GM21423 (cell line): ENCODE measurements at regions not wholly inside any gene's neighbourhood (a gene's known extent, or its start where the extent isn't known, plus 50 kb on each side); places are given as distances from the start of the nearest gene placed in this dataset.

Source experiments
- ATAC-seq: cut with Tn5 transposase; IDR thresholded peaks from one replicate; pipeline ENCODE4 v1.9.1; 2021; ENCODE audit warnings: mild to moderate bottlenecking, moderate library complexity; ENCODE audit not compliant: unreplicated experiment

DNA sequence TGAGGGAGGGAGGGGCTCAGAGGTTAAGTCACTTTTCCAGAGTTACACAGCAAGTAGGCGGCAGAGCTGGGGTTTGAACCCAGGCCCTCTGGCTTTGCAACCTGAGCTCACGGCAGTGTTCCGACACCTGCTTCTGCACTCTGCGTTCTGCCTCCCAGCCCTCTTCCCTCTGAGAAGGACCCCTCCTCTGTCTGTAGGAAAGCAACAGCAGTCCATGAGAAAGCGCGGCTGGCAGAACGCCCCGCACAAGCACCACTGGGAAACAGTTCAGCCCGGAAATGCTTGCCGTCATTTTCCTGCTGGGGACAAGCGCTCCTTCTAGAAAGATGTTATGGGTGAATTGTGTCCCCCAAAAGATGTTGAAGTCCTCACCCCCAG lies 241.1 kb downstream of the NPHP4 start:
- ATAC-seq = no peak

- no peak for ATAC-seq
Observed at GRCh38 chr1:5750186-5751162, 241.8 kb downstream of the NPHP4 start.

- ATAC-seq = no peak
Observed at GRCh38 chr1:5748286-5749225, 243.7 kb downstream of the NPHP4 start.

- ATAC-seq = no peak
Observed at GRCh38 chr1:5747426-5748285, 244.6 kb downstream of the NPHP4 start.

DNA sequence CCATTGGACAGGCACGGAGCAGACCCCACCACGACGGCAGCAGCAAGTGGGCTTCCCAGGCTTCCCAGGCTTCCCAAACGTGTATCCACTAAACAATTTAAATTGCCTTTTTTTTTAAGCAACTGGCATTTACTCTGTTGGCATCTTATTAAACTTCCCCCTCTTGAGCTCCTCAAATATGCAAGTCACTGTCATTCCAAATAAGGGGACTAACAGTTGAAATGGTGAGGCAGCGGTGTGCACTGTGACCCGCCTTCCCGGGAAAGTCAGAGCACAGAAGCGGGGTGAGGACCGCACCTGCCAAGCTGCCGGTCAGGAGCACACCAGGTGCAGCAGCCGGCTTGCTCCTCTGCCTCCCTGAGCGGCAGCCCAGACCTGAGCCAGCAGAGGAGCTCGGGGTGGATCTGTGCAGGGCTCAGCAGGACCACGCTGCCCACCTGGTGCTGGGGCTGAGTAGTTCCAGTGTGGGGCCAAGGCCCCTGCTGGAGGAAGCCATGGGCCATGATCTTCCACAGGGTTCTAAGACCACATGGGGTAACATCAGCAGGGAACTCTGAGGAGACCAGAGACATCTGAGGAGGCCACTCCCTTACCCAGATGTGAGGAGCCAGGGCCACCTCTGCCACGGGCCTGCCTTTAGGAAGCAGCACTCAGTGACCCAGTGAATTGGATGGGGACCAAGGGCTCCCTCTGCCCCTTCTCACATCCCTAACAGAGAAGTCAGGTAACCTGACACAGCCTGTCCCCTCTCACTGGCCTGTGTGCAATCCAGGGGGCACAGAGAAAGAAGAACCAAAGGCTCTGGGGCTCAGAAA lies 245.4 kb downstream of the NPHP4 start:
- ATAC-seq = no peak

GRCh38 chr1:5745800-5746610 lies 246.2 kb downstream of the NPHP4 start:
- peak; percentile 81 for ATAC-seq

GRCh38 chr1:5744911-5745799 lies 247.1 kb downstream of the NPHP4 start:
- ATAC-seq = no peak

DNA sequence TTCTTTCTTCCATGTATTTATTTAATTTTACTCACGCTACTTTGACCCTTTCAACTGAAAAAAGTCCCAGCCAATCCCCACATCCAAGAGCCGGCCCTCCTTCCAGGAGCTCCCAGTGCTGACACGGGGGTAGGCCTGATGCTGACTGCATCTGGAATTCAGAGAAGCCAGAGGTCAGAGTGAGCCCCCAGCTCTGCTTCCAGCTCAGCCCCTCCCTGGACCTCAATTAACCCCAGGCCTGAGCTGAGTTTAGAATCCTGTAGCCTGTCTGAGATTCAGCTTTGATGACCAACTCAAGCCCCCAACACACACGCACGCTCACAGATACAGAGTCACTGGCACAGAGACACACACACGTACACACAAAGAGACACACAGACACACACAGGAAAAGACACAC lies 247.9 kb downstream of the NPHP4 start:
- no peak for ATAC-seq

DNA sequence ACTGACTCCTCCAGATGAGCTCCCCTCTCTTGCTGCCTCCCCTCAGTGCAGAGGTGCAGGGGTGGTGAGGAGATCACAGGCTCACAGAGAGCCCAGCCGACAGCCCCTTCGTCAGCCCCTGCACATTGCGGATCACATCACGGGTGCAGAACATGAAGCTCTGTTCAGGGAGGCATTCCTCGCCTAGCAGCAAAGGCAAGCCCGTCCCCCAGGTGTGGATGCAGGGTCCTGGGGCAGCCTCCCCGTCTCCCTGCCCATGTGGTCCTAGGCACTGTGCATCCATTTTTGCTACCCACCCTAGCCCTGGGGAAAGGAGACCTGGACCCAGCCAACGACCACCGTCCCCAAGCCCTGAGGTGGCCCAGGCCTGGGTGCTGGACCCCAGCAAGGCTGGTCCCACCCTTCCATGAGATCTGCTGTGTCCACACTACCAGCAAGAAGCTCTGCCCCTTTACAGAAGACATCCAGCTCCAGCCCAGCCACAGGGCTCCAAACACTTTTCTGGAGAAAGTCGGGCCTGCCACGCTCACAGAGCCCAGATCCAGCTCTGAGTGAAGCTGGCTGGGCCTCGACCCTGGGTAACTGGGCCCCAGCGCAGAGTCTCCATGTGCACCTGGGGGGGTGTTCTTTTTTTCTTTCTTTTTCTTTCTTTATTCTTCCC lies 248.7 kb downstream of the NPHP4 start:
- no peak for ATAC-seq

- no peak for ATAC-seq
Observed at GRCh38 chr1:5742801-5743200, 249.4 kb downstream of the NPHP4 start.

- no peak for ATAC-seq
Observed at GRCh38 chr1:5742032-5742431, 250.2 kb downstream of the NPHP4 start.

- no peak for ATAC-seq
Observed at GRCh38 chr1:5740865-5741860, 251.1 kb downstream of the NPHP4 start.

DNA sequence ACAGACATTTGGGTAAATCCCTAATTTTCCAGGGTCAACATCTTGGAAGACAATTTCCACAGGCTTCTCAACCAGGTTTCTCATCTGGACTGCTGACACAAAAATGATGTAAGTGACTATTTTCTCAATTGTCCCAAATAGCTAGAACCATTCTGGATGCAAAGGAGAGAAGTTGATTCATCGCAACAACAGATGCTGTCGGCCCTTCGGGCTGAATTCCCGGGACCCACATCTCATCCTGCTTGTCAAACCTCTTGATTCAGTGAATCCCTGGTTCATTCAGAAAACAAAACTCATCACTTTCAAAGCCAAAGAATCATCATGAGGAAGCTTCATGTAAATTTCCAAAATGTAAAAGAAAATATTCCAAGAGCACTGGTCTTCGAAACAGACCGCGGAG lies 251.8 kb downstream of the NPHP4 start:
- ATAC-seq = no peak

DNA sequence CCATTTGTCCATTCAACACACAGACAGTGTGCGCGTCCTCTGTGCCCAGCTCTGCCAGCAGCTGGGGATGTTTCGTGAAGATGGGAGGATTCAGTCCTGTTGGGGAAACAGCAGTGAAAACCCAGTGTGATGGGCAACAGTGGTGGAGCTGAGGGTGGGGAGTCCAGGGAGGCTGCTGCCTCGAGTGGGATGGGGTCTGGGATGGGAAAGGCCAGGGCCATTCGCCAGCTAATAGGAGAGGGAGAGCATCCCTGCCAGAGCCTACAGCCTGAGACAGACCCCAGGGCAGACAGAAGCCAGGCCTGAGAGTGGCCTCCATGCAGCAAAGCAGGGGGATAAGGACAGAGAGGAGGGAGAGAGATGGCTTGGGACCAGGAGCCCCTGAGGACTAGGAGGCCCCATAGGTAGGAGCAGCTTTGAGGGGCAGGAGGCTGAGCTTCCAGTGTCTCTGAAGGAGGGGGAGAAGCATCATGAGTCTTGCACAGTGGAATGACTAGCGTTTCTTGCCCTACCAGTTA lies 252.6 kb downstream of the NPHP4 start:
- no peak for ATAC-seq

GRCh38 chr1:5738911-5739462 lies 253.2 kb downstream of the NPHP4 start:
- ATAC-seq = no peak

GRCh38 chr1:5737081-5737480 lies 255.1 kb downstream of the NPHP4 start:
- ATAC-seq = no peak
